HG02798 (cell line): ENCODE measurements at regions not wholly inside any gene's neighbourhood (a gene's known extent, or its start where the extent isn't known, plus 50 kb on each side); places are given as distances from the start of the nearest gene placed in this dataset.

Source experiments
- ATAC-seq: cut with Tn5 transposase; IDR thresholded peaks from one replicate; pipeline ENCODE4 v1.9.1; 2021; ENCODE audit warnings: mild to moderate bottlenecking; ENCODE audit not compliant: unreplicated experiment, poor library complexity

GRCh38 chr4:13084210-13084609 lies 399.9 kb downstream of the RAB28 start:
- ATAC-seq, result no peak

DNA sequence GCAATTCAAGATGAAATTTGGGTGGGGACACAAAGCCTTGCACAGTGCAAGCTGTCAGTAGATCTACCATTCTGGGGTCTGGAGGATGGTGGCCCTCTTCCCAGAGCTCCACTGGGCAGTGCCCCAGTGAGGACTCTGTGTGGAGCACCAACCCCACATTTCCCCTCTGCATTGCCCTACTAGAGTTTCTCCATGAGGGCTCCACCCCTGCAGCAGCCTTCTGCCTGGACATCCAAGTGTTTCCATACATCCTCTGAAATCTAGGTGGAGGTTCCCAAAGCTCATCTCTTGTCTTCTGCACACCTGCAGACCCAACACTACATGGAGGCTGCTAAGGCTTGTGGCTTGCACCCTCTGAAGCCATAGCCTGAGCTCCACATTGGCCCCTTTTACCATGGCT lies 402.3 kb downstream of the RAB28 start:
- ATAC-seq, result no peak

DNA sequence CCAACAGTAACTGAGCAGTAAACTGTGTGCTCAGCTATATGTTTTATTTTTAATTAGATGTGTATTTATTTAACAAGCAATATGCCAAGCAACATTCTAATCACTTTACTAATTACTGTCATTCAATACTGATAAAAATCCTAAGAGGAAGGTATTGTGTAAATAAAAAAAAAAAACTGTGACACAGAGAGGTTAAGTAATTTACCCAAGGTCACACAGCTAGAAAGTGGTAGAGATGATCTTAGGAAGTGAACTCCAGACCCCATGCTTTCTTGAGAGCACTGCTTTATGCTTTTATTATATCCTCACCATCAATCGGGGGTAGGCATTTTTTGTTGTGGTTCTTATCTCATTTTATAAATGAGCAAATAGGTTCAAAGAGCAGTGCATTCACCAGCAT lies 417.1 kb downstream of the RAB28 start:
- no peak for ATAC-seq

- no peak for ATAC-seq
These were observed 425.1 kb downstream of the RAB28 start for GRCh38 chr4:13059019-13059418.

DNA sequence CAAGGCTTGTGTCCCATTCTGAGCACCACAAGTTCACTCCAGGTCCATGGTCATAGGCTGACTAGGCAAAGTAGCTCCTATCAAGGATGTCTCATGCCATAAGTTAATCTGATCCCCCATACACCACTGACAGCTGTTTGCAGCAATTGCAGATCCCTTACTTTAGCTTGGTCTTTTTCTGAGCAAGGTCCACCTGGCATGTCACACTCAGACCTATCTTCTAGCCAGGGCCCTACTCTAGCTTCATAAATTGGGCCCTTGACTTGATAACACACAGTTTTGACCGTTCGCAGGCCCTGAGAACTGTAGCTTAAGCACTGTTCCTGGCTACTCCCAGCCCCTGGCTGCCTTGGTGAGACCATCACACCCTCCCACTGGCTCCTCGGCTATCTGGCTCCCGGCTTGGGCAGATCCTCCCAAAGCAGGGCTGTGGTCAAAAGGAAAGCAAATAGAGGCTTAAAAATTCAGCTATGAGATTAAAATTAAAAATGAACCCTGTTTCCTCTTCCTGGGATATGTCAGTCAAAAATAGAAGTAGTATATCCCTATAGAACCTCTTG lies 427.4 kb downstream of the RAB28 start:
- ATAC-seq, result no peak

DNA sequence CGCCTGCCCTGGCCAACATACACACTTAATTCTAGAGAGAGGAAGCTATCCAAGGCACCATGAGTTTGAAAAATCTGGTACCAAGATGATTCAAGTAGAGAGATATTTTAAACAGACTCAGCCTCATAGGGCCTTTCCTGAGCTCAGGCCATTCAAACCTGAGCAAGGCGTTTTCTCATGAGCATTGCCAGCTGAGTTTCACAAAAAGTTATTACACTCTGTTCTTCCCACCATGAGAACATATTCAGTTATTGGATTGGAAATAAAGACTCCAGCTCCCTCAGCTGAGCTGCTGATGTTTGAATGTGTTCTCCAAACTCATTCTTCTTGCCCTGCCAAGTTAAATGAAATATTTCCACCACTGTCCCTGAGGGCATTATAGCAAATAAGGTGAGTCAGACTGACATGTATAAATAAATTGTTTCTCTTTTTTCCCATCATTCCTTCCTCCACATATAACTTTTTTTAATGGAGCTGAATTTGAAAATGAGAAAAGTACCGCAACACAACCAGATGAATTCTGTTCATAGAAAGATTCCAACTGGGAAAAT lies 429.6 kb downstream of the RAB28 start:
- no peak for ATAC-seq

DNA sequence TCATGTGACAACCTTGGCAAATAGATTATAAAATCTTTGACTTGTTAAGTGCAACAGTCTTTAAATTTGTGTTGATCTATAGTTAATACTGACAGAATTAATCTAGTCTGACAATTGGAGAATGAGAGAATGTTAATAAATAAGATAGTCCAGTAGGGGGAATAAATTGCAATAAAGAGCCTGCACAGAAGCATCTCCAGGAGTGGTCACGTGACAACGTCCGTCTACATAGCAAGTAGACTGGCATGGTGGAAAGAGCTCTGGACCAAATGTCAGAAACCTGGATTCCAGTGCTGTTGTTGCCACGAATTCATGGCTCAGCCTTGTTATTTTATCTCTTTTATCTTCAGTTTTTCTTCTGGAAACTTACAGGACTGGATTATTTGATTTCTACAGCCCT lies 436.5 kb downstream of the RAB28 start:
- no peak for ATAC-seq

- no peak for ATAC-seq
These were observed 447.3 kb downstream of the RAB28 start for GRCh38 chr4:13036841-13037240.

GRCh38 chr4:13032936-13033335 lies 451.2 kb downstream of the RAB28 start:
- no peak for ATAC-seq

GRCh38 chr4:13024147-13025105 lies 459.7 kb downstream of the RAB28 start:
- no peak for ATAC-seq

DNA sequence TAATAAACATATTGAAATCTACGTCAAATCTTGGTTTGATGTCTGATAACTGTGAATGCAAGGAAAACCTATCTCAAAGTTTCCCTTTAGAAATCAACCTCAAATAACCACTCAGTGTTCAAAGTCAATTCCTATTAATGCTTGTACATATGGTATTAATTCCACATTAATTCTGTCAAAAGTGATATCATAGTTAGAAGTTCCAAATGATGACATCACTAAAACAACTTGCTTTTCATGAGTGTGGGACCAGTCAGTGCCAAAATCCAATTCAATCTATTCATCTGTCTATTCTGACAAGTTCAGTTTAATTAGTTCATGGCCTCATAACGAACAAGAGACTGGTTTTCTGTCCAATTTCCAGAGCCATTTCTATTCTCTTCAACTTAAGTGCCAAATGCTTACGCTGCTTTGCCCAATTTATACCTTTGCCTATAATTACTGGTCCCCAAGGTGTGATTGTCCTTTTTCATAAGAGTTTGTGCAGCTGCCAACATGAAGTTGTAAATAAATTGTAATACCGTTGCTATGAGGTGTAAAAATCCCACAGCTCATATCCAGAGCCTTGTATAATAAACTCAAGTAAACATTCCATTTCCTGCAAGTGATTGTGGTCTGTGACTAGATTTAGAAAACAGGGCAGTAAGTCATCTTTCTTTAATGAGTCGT lies 476.2 kb downstream of the RAB28 start:
- no peak for ATAC-seq

- no peak for ATAC-seq
These were observed 490.2 kb downstream of the RAB28 start for GRCh38 chr4:12993923-12994322.

DNA sequence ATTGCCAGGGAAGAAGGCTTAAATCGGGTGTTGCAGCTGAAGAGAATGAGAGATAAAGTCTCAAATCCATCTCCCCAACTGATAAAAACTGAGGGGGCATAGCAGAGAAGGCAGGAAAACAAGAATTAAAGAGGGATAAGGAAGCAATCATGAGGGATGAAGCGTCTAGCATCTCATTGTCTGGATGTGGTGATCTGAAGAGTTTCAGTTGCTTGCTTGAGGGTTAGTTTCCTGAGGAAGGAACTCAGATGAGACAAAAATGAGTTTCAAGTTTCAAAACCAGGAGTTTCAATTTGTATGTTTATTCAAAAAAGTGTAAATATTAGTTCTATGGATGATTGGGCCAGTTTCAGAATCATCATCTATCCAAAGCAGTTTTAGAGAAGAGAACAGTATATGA lies 496.9 kb downstream of the RAB28 start:
- ATAC-seq, result no peak

DNA sequence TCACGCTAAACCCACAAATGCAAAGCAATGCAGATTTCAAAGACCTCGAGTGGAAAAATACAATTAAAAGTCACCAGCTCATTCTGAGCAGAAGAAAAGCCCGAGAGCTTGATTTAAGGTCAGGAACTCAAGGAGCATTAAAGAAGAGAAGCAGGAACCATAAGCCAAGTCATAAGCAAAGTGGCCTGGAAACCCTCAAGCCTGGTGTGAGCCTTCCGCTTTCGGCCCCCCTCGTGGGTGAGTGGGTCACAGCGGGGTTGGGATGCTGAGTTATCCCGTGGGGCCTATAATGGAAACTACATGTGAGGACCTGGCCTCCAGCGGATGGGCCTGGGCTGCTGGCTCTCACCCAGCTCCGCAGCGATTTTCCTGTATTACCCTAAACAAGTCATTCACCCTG lies 504.3 kb downstream of the RAB28 start:
- no peak for ATAC-seq

DNA sequence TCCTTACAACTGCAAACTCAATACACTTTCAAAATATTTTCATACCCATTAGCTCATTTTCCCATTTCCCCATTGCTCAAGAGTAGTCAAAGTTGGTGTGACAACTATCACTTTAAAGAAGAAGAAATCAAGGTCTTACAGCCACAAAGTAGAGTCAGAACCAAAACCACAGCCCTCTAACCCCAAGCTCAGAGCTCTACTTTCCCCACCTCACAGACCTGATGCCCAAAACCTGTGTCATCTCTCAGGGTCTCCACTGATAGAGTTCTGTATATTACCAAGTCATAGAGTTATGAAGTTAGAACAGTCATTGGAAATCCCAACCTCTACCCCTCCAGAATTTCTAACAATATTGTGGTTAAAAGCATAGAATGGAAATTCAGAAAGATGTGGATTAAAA lies 505.8 kb downstream of the RAB28 start:
- no peak for ATAC-seq

- ATAC-seq, result no peak
These were observed 508.6 kb downstream of the RAB28 start for GRCh38 chr4:12975511-12975910.

DNA sequence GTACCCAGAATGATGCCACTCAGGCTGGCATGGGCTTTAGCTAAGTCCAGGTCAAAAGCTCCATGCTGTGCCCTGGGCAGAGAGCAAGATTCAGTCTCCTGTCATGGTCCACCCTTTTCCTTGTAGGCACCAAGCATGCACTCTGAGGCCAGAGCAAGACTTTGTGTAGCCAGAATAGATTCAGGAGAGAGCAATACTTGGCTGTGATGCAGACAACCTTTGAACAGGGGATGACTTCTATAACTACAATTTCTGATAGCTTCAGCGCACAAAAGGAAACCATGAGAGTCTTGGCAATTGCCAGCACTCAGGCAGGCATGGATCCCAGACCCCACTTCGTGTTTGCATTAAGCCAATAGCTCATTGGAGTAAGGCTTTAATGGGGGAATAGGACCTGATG lies 510.6 kb downstream of the RAB28 start:
- no peak for ATAC-seq

GRCh38 chr4:12968345-12968744 lies 515.8 kb downstream of the RAB28 start:
- no peak for ATAC-seq

DNA sequence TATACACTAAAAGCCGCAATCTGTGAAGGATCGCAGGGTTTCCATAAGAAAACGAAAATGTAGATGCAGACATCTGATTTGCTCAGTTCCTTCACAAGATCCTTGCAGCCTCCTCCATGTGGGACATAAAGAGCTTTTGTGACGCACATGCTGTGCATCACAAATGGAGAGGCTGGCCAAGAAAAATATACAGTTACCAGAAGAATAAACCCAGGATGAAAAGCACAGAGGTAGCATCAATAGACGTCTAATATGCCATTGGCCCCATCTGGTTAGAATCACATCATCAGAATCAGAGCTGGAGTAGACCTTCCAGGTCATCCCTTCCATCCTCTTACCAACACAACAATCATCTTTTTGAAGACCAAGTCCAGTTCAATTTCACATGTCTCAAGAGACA lies 517.4 kb downstream of the RAB28 start:
- no peak for ATAC-seq

- ATAC-seq, result no peak
These were observed 518.8 kb downstream of the RAB28 start for GRCh38 chr4:12965334-12965733.

DNA sequence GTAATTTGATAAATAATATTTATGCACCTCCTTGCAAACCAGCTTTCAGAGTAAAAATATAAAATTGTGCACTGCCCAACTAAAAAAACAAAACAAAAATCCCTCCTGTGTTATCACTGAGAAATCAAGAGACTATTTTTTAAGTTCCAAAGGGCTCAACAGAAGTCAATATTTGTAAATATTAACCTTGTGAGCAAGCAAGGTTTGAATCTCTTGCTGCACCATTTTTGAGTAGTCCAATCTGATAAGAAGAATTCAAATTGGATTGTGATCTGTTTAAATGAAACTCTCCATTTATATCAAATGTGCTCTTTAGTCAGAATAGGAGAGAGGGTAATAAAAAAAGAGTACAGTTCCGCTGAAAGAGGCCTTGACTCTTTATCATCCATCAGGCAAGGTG lies 520.2 kb downstream of the RAB28 start:
- ATAC-seq, result no peak
